ENCODE measurements at regions not wholly inside any gene's neighbourhood (a gene's known extent, or its start where the extent isn't known, plus 50 kb on each side); places are given as distances from the start of the nearest gene placed in this dataset.

- H3K18ac ChIP-seq (ENCODE audit: low read length): no peak overlapping the region
- no peak overlapping the region for H4K5ac ChIP-seq (ENCODE audit: low read length)
- H3K79me1 ChIP-seq (ENCODE audit: low read length): no peaks in the 10 kb centered on the region
- H3K27me3 ChIP-seq (ENCODE audit: insufficient read depth, low read length, poor library complexity): no peaks in the 10 kb centered on the region
- no peak overlapping the region for H3K4me3 ChIP-seq (ENCODE audit: low read length)
- no peak overlapping the region for H3K4ac ChIP-seq (ENCODE audit: low read depth, low read length)
- no peak overlapping the region for H4K8ac ChIP-seq (ENCODE audit: low read depth, low read length)
- no peak overlapping the region for H2BK5ac ChIP-seq (ENCODE audit: low read length)
- H2BK120ac ChIP-seq (ENCODE audit: low read depth, low read length): no peak overlapping the region
- no peak overlapping the region for H3K56ac ChIP-seq (ENCODE audit: low read length)
- H3K79me2 ChIP-seq (ENCODE audit: control insufficient read depth, insufficient read depth, low read length): no peaks in the 10 kb centered on the region
- no peak overlapping the region for H3K23ac ChIP-seq (ENCODE audit: low read length)
- peaks cover 3% of the 10 kb centered on the region for H3K4me1 ChIP-seq (ENCODE audit: control insufficient read depth, low read depth, low read length)
- no peak overlapping the region for H2BK15ac ChIP-seq (replicated peaks; ENCODE audit: low read depth)
- H3K4me2 ChIP-seq (ENCODE audit: low read length): no peak overlapping the region
- H2AK5ac ChIP-seq (ENCODE audit: low read length): no peak overlapping the region
- H3K9ac ChIP-seq (ENCODE audit: low read length): no peak overlapping the region
- H3K36me3 ChIP-seq (ENCODE audit: control insufficient read depth, insufficient read depth, low read length): no peaks in the 10 kb centered on the region
- DNase-seq: peak; percentile 54
- peak overlapping the region; percentile 46 for H3K27ac ChIP-seq (ENCODE audit: low read depth, low read length)
- no CpG with 5 or more reads among the region's 9 CpGs for WGBS (ENCODE audit: extremely low coverage, insufficient coverage, low lambda C conversion rate)
These were observed 146.3 kb upstream of the L3MBTL4 start for GRCh38 chr18:6561016-6561415.

- peak overlapping the region; percentile 6 for H3K18ac ChIP-seq (ENCODE audit: low read length)
- WGBS (ENCODE audit: extremely low coverage, insufficient coverage, low lambda C conversion rate): no CpG with 5 or more reads among the region's 6 CpGs
- no peak overlapping the region for H3K4me2 ChIP-seq (ENCODE audit: low read length)
- no peaks in the 10 kb centered on the region for H3K79me2 ChIP-seq (ENCODE audit: control insufficient read depth, insufficient read depth, low read length)
- peak overlapping the region; percentile 46 for H3K27ac ChIP-seq (ENCODE audit: low read depth, low read length)
- peak overlapping the region; percentile 52 for H3K56ac ChIP-seq (ENCODE audit: low read length)
- H3K23ac ChIP-seq (ENCODE audit: low read length): no peak overlapping the region
- no peak overlapping the region for H4K8ac ChIP-seq (ENCODE audit: low read depth, low read length)
- no peak overlapping the region for H2AK5ac ChIP-seq (ENCODE audit: low read length)
- H2BK15ac ChIP-seq (replicated peaks; ENCODE audit: low read depth): no peak overlapping the region
- H3K4me1 ChIP-seq (ENCODE audit: control insufficient read depth, low read depth, low read length): peaks cover 3% of the 10 kb centered on the region
- H2BK5ac ChIP-seq (ENCODE audit: low read length): peak overlapping the region; percentile 33
- H3K27me3 ChIP-seq (ENCODE audit: insufficient read depth, low read length, poor library complexity): no peaks in the 10 kb centered on the region
- no peak overlapping the region for H3K4ac ChIP-seq (ENCODE audit: low read depth, low read length)
- peak; percentile 57 for DNase-seq
- no peak overlapping the region for H4K5ac ChIP-seq (ENCODE audit: low read length)
- H3K79me1 ChIP-seq (ENCODE audit: low read length): no peaks in the 10 kb centered on the region
- no peak overlapping the region for H3K9ac ChIP-seq (ENCODE audit: low read length)
- no peaks in the 10 kb centered on the region for H3K36me3 ChIP-seq (ENCODE audit: control insufficient read depth, insufficient read depth, low read length)
- H3K4me3 ChIP-seq (ENCODE audit: low read length): no peak overlapping the region
- H2BK120ac ChIP-seq (ENCODE audit: low read depth, low read length): no peak overlapping the region
These were observed 146.7 kb upstream of the L3MBTL4 start for GRCh38 chr18:6561420-6561861.

GRCh38 chr18:6561862-6562291 lies 147.2 kb upstream of the L3MBTL4 start:
- no peak overlapping the region for H4K5ac ChIP-seq (ENCODE audit: low read length)
- H3K56ac ChIP-seq (ENCODE audit: low read length): peak overlapping the region; percentile 52
- H3K9ac ChIP-seq (ENCODE audit: low read length): no peak overlapping the region
- no peak overlapping the region for H3K4ac ChIP-seq (ENCODE audit: low read depth, low read length)
- no peaks in the 10 kb centered on the region for H3K27me3 ChIP-seq (ENCODE audit: insufficient read depth, low read length, poor library complexity)
- peaks cover 3% of the 10 kb centered on the region for H3K4me1 ChIP-seq (ENCODE audit: control insufficient read depth, low read depth, low read length)
- WGBS (ENCODE audit: extremely low coverage, insufficient coverage, low lambda C conversion rate): no CpG with 5 or more reads among the region's 8 CpGs
- peak overlapping the region; percentile 2 for H3K27ac ChIP-seq (ENCODE audit: low read depth, low read length)
- H3K4me3 ChIP-seq (ENCODE audit: low read length): no peak overlapping the region
- H3K79me1 ChIP-seq (ENCODE audit: low read length): no peaks in the 10 kb centered on the region
- peak overlapping the region; percentile 33 for H2BK5ac ChIP-seq (ENCODE audit: low read length)
- H2BK120ac ChIP-seq (ENCODE audit: low read depth, low read length): no peak overlapping the region
- peak overlapping the region; percentile 6 for H3K18ac ChIP-seq (ENCODE audit: low read length)
- H4K8ac ChIP-seq (ENCODE audit: low read depth, low read length): no peak overlapping the region
- no peaks in the 10 kb centered on the region for H3K36me3 ChIP-seq (ENCODE audit: control insufficient read depth, insufficient read depth, low read length)
- no peaks in the 10 kb centered on the region for H3K79me2 ChIP-seq (ENCODE audit: control insufficient read depth, insufficient read depth, low read length)
- no peak overlapping the region for H3K23ac ChIP-seq (ENCODE audit: low read length)
- no peak overlapping the region for H3K4me2 ChIP-seq (ENCODE audit: low read length)
- DNase-seq: no peak
- no peak overlapping the region for H2AK5ac ChIP-seq (ENCODE audit: low read length)
- no peak overlapping the region for H2BK15ac ChIP-seq (replicated peaks; ENCODE audit: low read depth)

GRCh38 chr18:6563896-6564295 lies 149.2 kb upstream of the L3MBTL4 start:
- Histone ChIP-seq H3K27me3 (ENCODE audit: insufficient read depth, low read length, poor library complexity) (no peaks in the 10 kb centered on the region), H3K4me2 (ENCODE audit: low read length) (no peak overlapping the region), H3K79me2 (ENCODE audit: control insufficient read depth, insufficient read depth, low read length) (no peaks in the 10 kb centered on the region), H3K4me3 (ENCODE audit: low read length) (no peak overlapping the region), H3K23ac (ENCODE audit: low read length) (no peak overlapping the region), H2BK5ac (ENCODE audit: low read length) (no peak overlapping the region), H3K36me3 (ENCODE audit: control insufficient read depth, insufficient read depth, low read length) (no peaks in the 10 kb centered on the region), H3K27ac (ENCODE audit: low read depth, low read length) (no peak overlapping the region), H2BK120ac (ENCODE audit: low read depth, low read length) (no peak overlapping the region), H4K5ac (ENCODE audit: low read length) (no peak overlapping the region), H3K9ac (ENCODE audit: low read length) (no peak overlapping the region), H3K18ac (ENCODE audit: low read length) (no peak overlapping the region), H3K56ac (ENCODE audit: low read length) (peak overlapping the region; percentile 11), H2AK5ac (ENCODE audit: low read length) (no peak overlapping the region), H2BK15ac (replicated peaks; ENCODE audit: low read depth) (no peak overlapping the region), H4K8ac (ENCODE audit: low read depth, low read length) (no peak overlapping the region), H3K4ac (ENCODE audit: low read depth, low read length) (no peak overlapping the region), H3K79me1 (ENCODE audit: low read length) (no peaks in the 10 kb centered on the region), H3K4me1 (ENCODE audit: control insufficient read depth, low read depth, low read length) (peaks cover 3% of the 10 kb centered on the region)
- DNase-seq: no peak
- WGBS (ENCODE audit: extremely low coverage, insufficient coverage, low lambda C conversion rate): no CpG with 5 or more reads among the region's 1 CpG

- H3K9ac ChIP-seq (ENCODE audit: low read length): no peak overlapping the region
- H3K4ac ChIP-seq (ENCODE audit: low read depth, low read length): no peak overlapping the region
- no peak for DNase-seq
- no peaks in the 10 kb centered on the region for H3K79me2 ChIP-seq (ENCODE audit: control insufficient read depth, insufficient read depth, low read length)
- peaks cover 3% of the 10 kb centered on the region for H3K4me1 ChIP-seq (ENCODE audit: control insufficient read depth, low read depth, low read length)
- H3K27me3 ChIP-seq (ENCODE audit: insufficient read depth, low read length, poor library complexity): no peaks in the 10 kb centered on the region
- H2BK5ac ChIP-seq (ENCODE audit: low read length): peak overlapping the region; percentile 26
- no CpG with 5 or more reads among the region's 4 CpGs for WGBS (ENCODE audit: extremely low coverage, insufficient coverage, low lambda C conversion rate)
- no peaks in the 10 kb centered on the region for H3K36me3 ChIP-seq (ENCODE audit: control insufficient read depth, insufficient read depth, low read length)
- peak overlapping the region; percentile 85 for H3K18ac ChIP-seq (ENCODE audit: low read length)
- H3K79me1 ChIP-seq (ENCODE audit: low read length): no peaks in the 10 kb centered on the region
- H4K8ac ChIP-seq (ENCODE audit: low read depth, low read length): no peak overlapping the region
- H2BK15ac ChIP-seq (replicated peaks; ENCODE audit: low read depth): no peak overlapping the region
- H3K27ac ChIP-seq (ENCODE audit: low read depth, low read length): no peak overlapping the region
- peak overlapping the region; percentile 6 for H2BK120ac ChIP-seq (ENCODE audit: low read depth, low read length)
- no peak overlapping the region for H3K4me2 ChIP-seq (ENCODE audit: low read length)
- H3K56ac ChIP-seq (ENCODE audit: low read length): peak overlapping the region; percentile 9
- H2AK5ac ChIP-seq (ENCODE audit: low read length): no peak overlapping the region
- no peak overlapping the region for H4K5ac ChIP-seq (ENCODE audit: low read length)
- H3K4me3 ChIP-seq (ENCODE audit: low read length): no peak overlapping the region
- no peak overlapping the region for H3K23ac ChIP-seq (ENCODE audit: low read length)
These were observed 150.5 kb upstream of the L3MBTL4 start for GRCh38 chr18:6564950-6565814.

- H3K4me2 ChIP-seq (ENCODE audit: low read length): no peak overlapping the region
- H3K4me3 ChIP-seq (ENCODE audit: low read length): no peak overlapping the region
- H3K9ac ChIP-seq (ENCODE audit: low read length): no peak overlapping the region
- peak overlapping the region; percentile 98 for H3K18ac ChIP-seq (ENCODE audit: low read length)
- no CpG with 5 or more reads among the region's 2 CpGs for WGBS (ENCODE audit: extremely low coverage, insufficient coverage, low lambda C conversion rate)
- no peak overlapping the region for H2BK15ac ChIP-seq (replicated peaks; ENCODE audit: low read depth)
- no peak overlapping the region for H4K8ac ChIP-seq (ENCODE audit: low read depth, low read length)
- peak overlapping the region; percentile 31 for H2AK5ac ChIP-seq (ENCODE audit: low read length)
- peak overlapping the region; percentile 90 for H3K4ac ChIP-seq (ENCODE audit: low read depth, low read length)
- H2BK120ac ChIP-seq (ENCODE audit: low read depth, low read length): no peak overlapping the region
- no peaks in the 10 kb centered on the region for H3K79me1 ChIP-seq (ENCODE audit: low read length)
- peak overlapping the region; percentile 25 for H3K56ac ChIP-seq (ENCODE audit: low read length)
- H3K27me3 ChIP-seq (ENCODE audit: insufficient read depth, low read length, poor library complexity): no peaks in the 10 kb centered on the region
- peaks cover 5% of the 10 kb centered on the region for H3K4me1 ChIP-seq (ENCODE audit: control insufficient read depth, low read depth, low read length)
- no peak overlapping the region for H4K5ac ChIP-seq (ENCODE audit: low read length)
- no peaks in the 10 kb centered on the region for H3K36me3 ChIP-seq (ENCODE audit: control insufficient read depth, insufficient read depth, low read length)
- DNase-seq: no peak
- peak overlapping the region; percentile 89 for H2BK5ac ChIP-seq (ENCODE audit: low read length)
- no peaks in the 10 kb centered on the region for H3K79me2 ChIP-seq (ENCODE audit: control insufficient read depth, insufficient read depth, low read length)
- no peak overlapping the region for H3K23ac ChIP-seq (ENCODE audit: low read length)
- H3K27ac ChIP-seq (ENCODE audit: low read depth, low read length): peak overlapping the region; percentile 88
These were observed 151.0 kb upstream of the L3MBTL4 start for GRCh38 chr18:6565815-6566081.
